CD4-positive, alpha-beta T cell (primary cell): ENCODE measurements at regions not wholly inside any gene's neighbourhood (a gene's known extent, or its start where the extent isn't known, plus 50 kb on each side); places are given as distances from the start of the nearest gene placed in this dataset.
A peak's percentile ranks its signal among the peaks of the same experiment; 100 is the strongest.

Source experiments
- ATAC-seq: fragments of 200-7000 bp; cut with Tn5 transposase; one replicate; pipeline ENCODE4 v1.10.0; 2022; ENCODE audit warnings: mild to moderate bottlenecking; ENCODE audit not compliant: poor library complexity
- CTCF ChIA-PET: fragments of 350-600 bp; sonication (Branson Sonifier 250); formaldehyde crosslinking; loops from one replicate; lab custom pipeline; 2021; ENCODE audit warnings: antibody characterized with exemption, inconsistent platforms; lab: Charles Lee
- POLR2A ChIA-PET: fragments of 350-600 bp; sonication (Branson Sonifier 250); formaldehyde crosslinking; loops from one replicate; lab custom pipeline; 2021; ENCODE audit warnings: antibody characterized with exemption, inconsistent platforms; lab: Charles Lee
- DNase-seq, 14 experiments: peaks; one replicate each; pipeline ENCODE4 v3.0.0-alpha.2; 2013 to 2020; ENCODE audit warnings: mixed read lengths in 2 of 14
- H3K27ac ChIP-seq, 2 donors: one replicate each; pipeline versions ENCODE4 v1.5.1 to v1.7.0; 2013; ENCODE audit warnings: low read length in 2 of 2, low read depth in 1 of 2, mild to moderate bottlenecking in 1 of 2
- H3K27me3 ChIP-seq, 2 experiments: 1 replicate in 1 of 2; 2 replicates in 1 of 2; pipeline versions ENCODE4 v1.6.1 to v1.7.0; 2013; ENCODE audit warnings: low read length in 2 of 2, control low read depth in 1 of 2, mild to moderate bottlenecking in 1 of 2, moderate library complexity in 1 of 2; ENCODE audit not compliant: insufficient read depth in 2 of 2, control insufficient read depth in 1 of 2
- H3K36me3 ChIP-seq: one replicate; pipeline ENCODE4 v1.6.1; 2013; ENCODE audit warnings: low read length, control low read depth; ENCODE audit not compliant: insufficient read depth
- H3K4me1 ChIP-seq: one replicate; pipeline ENCODE4 v1.6.1; 2013; ENCODE audit warnings: low read length, control low read depth; ENCODE audit not compliant: insufficient read depth
- H3K4me3 ChIP-seq: one replicate; pipeline ENCODE4 v1.5.1; 2013; ENCODE audit warnings: mild to moderate bottlenecking, low read length, moderate library complexity
- H3K9me3 ChIP-seq, 2 experiments: 1 replicate in 1 of 2; 2 replicates in 1 of 2; pipeline versions ENCODE4 v1.6.1 to v1.7.0; 2013; ENCODE audit warnings: low read length in 2 of 2, mild to moderate bottlenecking in 2 of 2, control low read depth in 1 of 2, moderate library complexity in 1 of 2; ENCODE audit not compliant: control insufficient read depth in 1 of 2, insufficient read depth in 1 of 2
- H3K27ac Mint-ChIP-seq: one replicate; pipeline ENCODE4 v1.8.0; 2020; ENCODE audit warnings: mixed read lengths
- H3K27me3 Mint-ChIP-seq: one replicate; pipeline ENCODE4 v1.8.0; 2021; ENCODE audit warnings: mixed read lengths
- H3K36me3 Mint-ChIP-seq: one replicate; pipeline ENCODE4 v1.8.0; 2021; ENCODE audit warnings: low read depth, mixed read lengths
- H3K4me1 Mint-ChIP-seq: one replicate; pipeline ENCODE4 v1.8.0; 2021; ENCODE audit warnings: low read depth, mixed read lengths
- H3K4me3 Mint-ChIP-seq: one replicate; pipeline ENCODE4 v1.8.0; 2020; ENCODE audit warnings: mild to moderate bottlenecking, mixed read lengths
- H3K9me3 Mint-ChIP-seq: one replicate; pipeline ENCODE4 v1.8.0; 2020; ENCODE audit warnings: mixed read lengths
- intact Hi-C, 2 experiments: fragments of 100-400 bp; cut with DNase I in 1 of 2; cut with micrococcal nuclease in 1 of 2; formaldehyde crosslinking; loops; one replicate each; pipeline versions ENCODE4 v1.15.1 to v1.9.0; 2023 to 2025; cut with DNase I, micrococcal nuclease
- TF ChIP-seq, protein P1 (sequence below): fragments of 200-600 bp; IDR thresholded peaks from one replicate; pipeline ENCODE4 v1.8.0; 2022; ENCODE audit warnings: antibody characterized with exemption, mild to moderate bottlenecking

DNA sequence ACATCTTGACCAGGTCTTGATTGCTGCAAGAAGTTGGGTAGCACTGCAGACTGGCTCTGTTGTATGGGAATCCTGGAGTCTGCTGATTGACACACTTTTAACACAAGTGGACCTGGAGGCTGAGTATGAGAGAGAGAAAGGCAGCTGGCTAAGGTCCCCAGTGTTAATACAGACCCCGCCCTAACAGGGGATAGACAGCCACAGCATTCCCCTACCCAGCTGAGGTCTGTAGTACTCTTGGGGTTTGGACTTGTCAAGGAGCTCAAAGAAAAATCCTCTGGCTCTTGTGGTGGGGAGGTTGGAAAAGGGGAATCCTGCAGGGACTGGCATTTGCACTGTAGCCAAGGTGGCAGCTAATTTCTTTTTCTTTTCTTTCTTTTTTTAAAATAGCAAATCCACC, 192.7 kb downstream of the ZNF621 start:
- Mint-ChIP-seq H3K27ac (no peak overlapping the region), H3K36me3 (no peaks in the 10 kb centered on the region), H3K4me1 (no peaks in the 10 kb centered on the region), H3K27me3 (peaks cover 22% of the 10 kb centered on the region), H3K4me3 (no peak overlapping the region), H3K9me3 (no peaks in the 10 kb centered on the region)
- Histone ChIP-seq H3K9me3 (no peaks in the 10 kb centered on the region), H3K4me3 (no peak overlapping the region), H3K36me3 (no peaks in the 10 kb centered on the region), H3K27ac (no peak overlapping the region), H3K4me1 (no peaks in the 10 kb centered on the region), H3K27me3 (peaks cover 4 to 8% of the 10 kb centered on the region in 2 experiments)
- TF ChIP-seq, protein P1, sequence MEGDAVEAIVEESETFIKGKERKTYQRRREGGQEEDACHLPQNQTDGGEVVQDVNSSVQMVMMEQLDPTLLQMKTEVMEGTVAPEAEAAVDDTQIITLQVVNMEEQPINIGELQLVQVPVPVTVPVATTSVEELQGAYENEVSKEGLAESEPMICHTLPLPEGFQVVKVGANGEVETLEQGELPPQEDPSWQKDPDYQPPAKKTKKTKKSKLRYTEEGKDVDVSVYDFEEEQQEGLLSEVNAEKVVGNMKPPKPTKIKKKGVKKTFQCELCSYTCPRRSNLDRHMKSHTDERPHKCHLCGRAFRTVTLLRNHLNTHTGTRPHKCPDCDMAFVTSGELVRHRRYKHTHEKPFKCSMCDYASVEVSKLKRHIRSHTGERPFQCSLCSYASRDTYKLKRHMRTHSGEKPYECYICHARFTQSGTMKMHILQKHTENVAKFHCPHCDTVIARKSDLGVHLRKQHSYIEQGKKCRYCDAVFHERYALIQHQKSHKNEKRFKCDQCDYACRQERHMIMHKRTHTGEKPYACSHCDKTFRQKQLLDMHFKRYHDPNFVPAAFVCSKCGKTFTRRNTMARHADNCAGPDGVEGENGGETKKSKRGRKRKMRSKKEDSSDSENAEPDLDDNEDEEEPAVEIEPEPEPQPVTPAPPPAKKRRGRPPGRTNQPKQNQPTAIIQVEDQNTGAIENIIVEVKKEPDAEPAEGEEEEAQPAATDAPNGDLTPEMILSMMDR: no peak
- ATAC-seq (no peak), DNase-seq (no peak)
- intact Hi-C loops: no loop called here
- CTCF ChIA-PET: no interaction called here
- POLR2A ChIA-PET: no interaction called here

DNA sequence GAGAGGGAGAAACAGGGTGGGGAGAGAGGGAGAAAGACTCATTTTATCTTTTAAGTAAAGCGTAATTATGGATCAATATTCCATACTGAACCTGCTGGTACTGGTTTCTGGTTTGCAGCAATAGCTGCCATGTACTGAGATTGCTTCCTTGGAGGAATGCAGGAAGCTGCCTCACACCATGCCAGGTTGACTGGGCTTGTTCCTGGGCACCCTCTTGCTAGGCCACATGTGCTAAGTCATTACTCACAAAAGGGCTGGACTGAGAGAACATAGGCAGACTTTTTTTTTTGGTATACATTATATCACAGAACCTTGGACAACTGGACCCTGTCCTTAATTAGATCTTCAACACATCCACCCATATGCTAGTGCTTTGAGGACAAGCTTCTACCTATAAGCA, 193.4 kb downstream of the ZNF621 start:
- ATAC-seq: no peak
- intact Hi-C loops: no loop called here
- CTCF ChIA-PET: no interaction called here

DNA sequence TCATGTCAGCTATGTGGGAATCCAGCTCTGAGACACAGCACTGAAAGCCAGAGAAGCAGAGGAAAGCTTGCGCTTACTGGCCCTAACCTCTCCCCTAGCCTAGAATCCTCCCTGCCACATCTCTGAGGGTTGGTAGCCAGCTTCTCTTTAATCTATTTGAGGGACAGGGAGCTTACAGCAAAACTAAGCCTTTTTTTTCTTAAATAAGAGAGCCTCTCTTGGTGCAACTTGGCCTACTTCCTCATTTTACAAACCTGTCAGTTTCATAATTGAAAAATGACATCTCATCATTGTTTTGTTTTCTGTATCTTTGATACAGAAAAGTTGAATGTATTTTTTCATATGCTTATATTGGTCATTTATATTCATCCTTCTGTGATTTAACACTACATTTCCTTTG, 193.9 kb downstream of the ZNF621 start:
- ChIA-PET CTCF (no interaction called here), POLR2A (interaction anchor here (0.7 kb wide), 1 partner anchor 8 kb away, joined by 3 read pairs; no protein-coding TSS in a partner anchor)
- H3K9me3 ChIP-seq: no peaks in the 10 kb centered on the region
- no peak overlapping the region for H3K4me3 ChIP-seq
- H3K36me3 Mint-ChIP-seq: no peaks in the 10 kb centered on the region
- H3K27me3 ChIP-seq: peaks cover 3 to 7% of the 10 kb centered on the region in 2 experiments
- TF ChIP-seq, protein P1: no peak
- peak in 2 of 14 experiments; percentile 5 to 7 for DNase-seq
- no peaks in the 10 kb centered on the region for H3K4me1 ChIP-seq
- no peak overlapping the region for H3K27ac Mint-ChIP-seq
- no peaks in the 10 kb centered on the region for H3K36me3 ChIP-seq
- intact Hi-C loops: no loop called here
- no peak for ATAC-seq
- no peaks in the 10 kb centered on the region for H3K9me3 Mint-ChIP-seq
- H3K4me3 Mint-ChIP-seq: no peak overlapping the region
- peaks cover 17% of the 10 kb centered on the region for H3K27me3 Mint-ChIP-seq
- H3K4me1 Mint-ChIP-seq: no peaks in the 10 kb centered on the region
- no peak overlapping the region for H3K27ac ChIP-seq

More for the DNA sequence above, 193.4 kb downstream of the ZNF621 start:
- Histone ChIP-seq H3K9me3 (no peaks in the 10 kb centered on the region), H3K27me3 (peaks cover 4 to 8% of the 10 kb centered on the region in 2 experiments), H3K4me3 (no peak overlapping the region), H3K36me3 (no peaks in the 10 kb centered on the region), H3K4me1 (no peaks in the 10 kb centered on the region), H3K27ac (no peak overlapping the region)
- Mint-ChIP-seq H3K4me3 (no peak overlapping the region), H3K27ac (no peak overlapping the region), H3K36me3 (no peaks in the 10 kb centered on the region), H3K9me3 (no peaks in the 10 kb centered on the region), H3K4me1 (no peaks in the 10 kb centered on the region), H3K27me3 (peaks cover 22% of the 10 kb centered on the region)
- POLR2A ChIA-PET: interaction anchor here (0.7 kb wide), 1 partner anchor 8 kb away, joined by 3 read pairs; no protein-coding TSS in a partner anchor
- TF ChIP-seq, protein P1: no peak
- peak in 1 of 14 experiments; percentile 9 for DNase-seq
